ENCODE measurements at regions not wholly inside any gene's neighbourhood (a gene's known extent, or its start where the extent isn't known, plus 50 kb on each side); places are given as distances from the start of the nearest gene placed in this dataset.

DNA sequence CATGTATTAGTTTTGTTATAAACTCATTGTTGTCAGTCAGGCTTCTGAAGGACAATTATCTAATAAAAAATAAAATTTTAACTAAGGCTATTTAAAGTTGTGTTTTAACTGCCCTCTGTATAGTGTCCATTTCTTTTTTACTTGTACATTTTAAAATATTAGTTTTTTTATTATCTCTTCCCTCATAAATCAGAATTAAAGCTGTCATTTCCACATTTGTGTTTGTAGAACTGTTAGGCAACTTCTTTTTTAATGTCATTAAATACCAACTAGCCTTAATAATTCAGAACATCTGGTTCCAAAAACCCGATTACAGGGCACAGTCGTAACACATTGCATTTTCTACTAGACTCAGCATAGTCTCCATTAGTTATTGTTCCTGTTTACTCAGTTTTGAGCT is 1749.0 kb upstream of the CELF4 start:
- TF ChIP-seq, protein P1, sequence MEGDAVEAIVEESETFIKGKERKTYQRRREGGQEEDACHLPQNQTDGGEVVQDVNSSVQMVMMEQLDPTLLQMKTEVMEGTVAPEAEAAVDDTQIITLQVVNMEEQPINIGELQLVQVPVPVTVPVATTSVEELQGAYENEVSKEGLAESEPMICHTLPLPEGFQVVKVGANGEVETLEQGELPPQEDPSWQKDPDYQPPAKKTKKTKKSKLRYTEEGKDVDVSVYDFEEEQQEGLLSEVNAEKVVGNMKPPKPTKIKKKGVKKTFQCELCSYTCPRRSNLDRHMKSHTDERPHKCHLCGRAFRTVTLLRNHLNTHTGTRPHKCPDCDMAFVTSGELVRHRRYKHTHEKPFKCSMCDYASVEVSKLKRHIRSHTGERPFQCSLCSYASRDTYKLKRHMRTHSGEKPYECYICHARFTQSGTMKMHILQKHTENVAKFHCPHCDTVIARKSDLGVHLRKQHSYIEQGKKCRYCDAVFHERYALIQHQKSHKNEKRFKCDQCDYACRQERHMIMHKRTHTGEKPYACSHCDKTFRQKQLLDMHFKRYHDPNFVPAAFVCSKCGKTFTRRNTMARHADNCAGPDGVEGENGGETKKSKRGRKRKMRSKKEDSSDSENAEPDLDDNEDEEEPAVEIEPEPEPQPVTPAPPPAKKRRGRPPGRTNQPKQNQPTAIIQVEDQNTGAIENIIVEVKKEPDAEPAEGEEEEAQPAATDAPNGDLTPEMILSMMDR (conservative IDR thresholded peaks at IDR 0.05; ENCODE audit: low read depth in 2 of 2), result no peak
- TF ChIP-seq, protein P2, sequence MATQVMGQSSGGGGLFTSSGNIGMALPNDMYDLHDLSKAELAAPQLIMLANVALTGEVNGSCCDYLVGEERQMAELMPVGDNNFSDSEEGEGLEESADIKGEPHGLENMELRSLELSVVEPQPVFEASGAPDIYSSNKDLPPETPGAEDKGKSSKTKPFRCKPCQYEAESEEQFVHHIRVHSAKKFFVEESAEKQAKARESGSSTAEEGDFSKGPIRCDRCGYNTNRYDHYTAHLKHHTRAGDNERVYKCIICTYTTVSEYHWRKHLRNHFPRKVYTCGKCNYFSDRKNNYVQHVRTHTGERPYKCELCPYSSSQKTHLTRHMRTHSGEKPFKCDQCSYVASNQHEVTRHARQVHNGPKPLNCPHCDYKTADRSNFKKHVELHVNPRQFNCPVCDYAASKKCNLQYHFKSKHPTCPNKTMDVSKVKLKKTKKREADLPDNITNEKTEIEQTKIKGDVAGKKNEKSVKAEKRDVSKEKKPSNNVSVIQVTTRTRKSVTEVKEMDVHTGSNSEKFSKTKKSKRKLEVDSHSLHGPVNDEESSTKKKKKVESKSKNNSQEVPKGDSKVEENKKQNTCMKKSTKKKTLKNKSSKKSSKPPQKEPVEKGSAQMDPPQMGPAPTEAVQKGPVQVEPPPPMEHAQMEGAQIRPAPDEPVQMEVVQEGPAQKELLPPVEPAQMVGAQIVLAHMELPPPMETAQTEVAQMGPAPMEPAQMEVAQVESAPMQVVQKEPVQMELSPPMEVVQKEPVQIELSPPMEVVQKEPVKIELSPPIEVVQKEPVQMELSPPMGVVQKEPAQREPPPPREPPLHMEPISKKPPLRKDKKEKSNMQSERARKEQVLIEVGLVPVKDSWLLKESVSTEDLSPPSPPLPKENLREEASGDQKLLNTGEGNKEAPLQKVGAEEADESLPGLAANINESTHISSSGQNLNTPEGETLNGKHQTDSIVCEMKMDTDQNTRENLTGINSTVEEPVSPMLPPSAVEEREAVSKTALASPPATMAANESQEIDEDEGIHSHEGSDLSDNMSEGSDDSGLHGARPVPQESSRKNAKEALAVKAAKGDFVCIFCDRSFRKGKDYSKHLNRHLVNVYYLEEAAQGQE (IDR thresholded peaks at IDR 0.05; ENCODE audit: unreplicated experiment), result no peak

All from GM23338 (cell line).